Left lobe of liver (tissue), 2 donors: ENCODE measurements at regions not wholly inside any gene's neighbourhood (a gene's known extent, or its start where the extent isn't known, plus 50 kb on each side); places are given as distances from the start of the nearest gene placed in this dataset.

Experiments used
- ATAC-seq: fragments of 200-7000 bp; cut with Tn5 transposase; one replicate; pipeline ENCODE4 v1.9.1; 2020; ENCODE audit warnings: mild to moderate bottlenecking, moderate library complexity
- DNase-seq: peaks from one replicate; pipeline ENCODE4 v3.0.0-alpha.2; 2020; ENCODE audit warnings: low spot score
- donor health status: DM: no; HTN: no; CAD: no; lungs with moderate emphysema.
- donor health status: DM: no; HTN: yes; CAD: no.

GRCh38 chr7:118563311-118563710, 338.8 kb downstream of the ANKRD7 start:
- no peak for DNase-seq
- ATAC-seq = no peak

GRCh38 chr7:118572604-118573003, 348.1 kb downstream of the ANKRD7 start:
- no peak for DNase-seq
- no peak for ATAC-seq

- DNase-seq (no peak), ATAC-seq (no peak)
These were observed 348.6 kb downstream of the ANKRD7 start for GRCh38 chr7:118573085-118573484.

- DNase-seq (no peak), ATAC-seq (no peak)
These were observed 351.0 kb downstream of the ANKRD7 start for GRCh38 chr7:118575393-118575948.

GRCh38 chr7:118580743-118581382, 356.4 kb downstream of the ANKRD7 start:
- no peak for DNase-seq
- no peak for ATAC-seq

- ATAC-seq = no peak
These were observed 359.1 kb downstream of the ANKRD7 start for GRCh38 chr7:118583641-118584040.

GRCh38 chr7:118586248-118586647, 361.7 kb downstream of the ANKRD7 start:
- ATAC-seq (no peak), DNase-seq (no peak)

More at GRCh38 chr7:118583641-118584040, 359.1 kb downstream of the ANKRD7 start:
- no peak for DNase-seq

GRCh38 chr7:118590107-118590506, 365.6 kb downstream of the ANKRD7 start:
- no peak for DNase-seq
- no peak for ATAC-seq

GRCh38 chr7:118602090-118602489, 377.6 kb downstream of the ANKRD7 start:
- DNase-seq = no peak
- no peak for ATAC-seq

GRCh38 chr7:118606602-118607001, 382.1 kb downstream of the ANKRD7 start:
- DNase-seq = no peak
- ATAC-seq = no peak

GRCh38 chr7:118609207-118609606, 384.7 kb downstream of the ANKRD7 start:
- ATAC-seq (no peak), DNase-seq (no peak)

- no peak for ATAC-seq
These were observed 391.2 kb downstream of the ANKRD7 start for GRCh38 chr7:118615681-118616080.

GRCh38 chr7:118621810-118622360, 397.4 kb downstream of the ANKRD7 start:
- no peak for ATAC-seq
- no peak for DNase-seq

More at GRCh38 chr7:118615681-118616080, 391.2 kb downstream of the ANKRD7 start:
- no peak for DNase-seq

GRCh38 chr7:118626739-118627138, 402.2 kb downstream of the ANKRD7 start:
- DNase-seq (no peak), ATAC-seq (no peak)

- DNase-seq = no peak
- no peak for ATAC-seq
These were observed 403.0 kb downstream of the ANKRD7 start for GRCh38 chr7:118627467-118627866.

- DNase-seq (no peak), ATAC-seq (no peak)
These were observed 405.5 kb downstream of the ANKRD7 start for GRCh38 chr7:118629898-118630438.

GRCh38 chr7:118642396-118642795, 417.9 kb downstream of the ANKRD7 start:
- DNase-seq = no peak
- no peak for ATAC-seq

GRCh38 chr7:118644346-118644745, 419.8 kb downstream of the ANKRD7 start:
- no peak for DNase-seq
- ATAC-seq = no peak

- no peak for ATAC-seq
- DNase-seq = no peak
These were observed 423.5 kb downstream of the ANKRD7 start for GRCh38 chr7:118648002-118648401.

GRCh38 chr7:118657391-118658005, 433.0 kb downstream of the ANKRD7 start:
- ATAC-seq = no peak

GRCh38 chr7:118662266-118662665, 437.8 kb downstream of the ANKRD7 start:
- DNase-seq (no peak), ATAC-seq (no peak)

More at GRCh38 chr7:118657391-118658005, 433.0 kb downstream of the ANKRD7 start:
- no peak for DNase-seq

GRCh38 chr7:118664498-118664897, 440.0 kb downstream of the ANKRD7 start:
- DNase-seq (no peak), ATAC-seq (no peak)
